Transverse colon (tissue), 4 donors: ENCODE measurements at regions not wholly inside any gene's neighbourhood (a gene's known extent, or its start where the extent isn't known, plus 50 kb on each side); places are given as distances from the start of the nearest gene placed in this dataset.

ENCODE experiments used
- CTCF ChIP-seq, 5 experiments: fragments of 200-600 bp in 3 of 5; fragments of 450-650 bp in 2 of 5; sonication (generic) in 3 of 5; IDR thresholded peaks; 1 replicate in 2 of 5; 2 replicates in 3 of 5; pipeline ENCODE4 v1.5.1; 2016 to 2017; ENCODE audit warnings: antibody characterized with exemption in 5 of 5, inconsistent platforms in 3 of 5, mild to moderate bottlenecking in 2 of 5, moderate library complexity in 1 of 5
- POLR2A ChIP-seq: fragments of 450-650 bp; IDR thresholded peaks from one replicate; pipeline ENCODE4 v1.6.1; 2016; ENCODE audit warnings: antibody characterized with exemption, mild to moderate bottlenecking, moderate library complexity
- POLR2AphosphoS5 ChIP-seq, 3 donors: sonication (generic); formaldehyde crosslinking; IDR thresholded peaks; one replicate each; pipeline ENCODE4 v1.6.1; 2016; ENCODE audit warnings: antibody characterized with exemption in 3 of 3

- TF ChIP-seq POLR2AphosphoS5 (IDR thresholded peaks at IDR 0.05) = no peak
- no peak for TF ChIP-seq POLR2A
- no peak for TF ChIP-seq CTCF (IDR thresholded peaks at IDR 0.05)
Observed at GRCh38 chr1:232218955-232219865, 410.7 kb downstream of the SIPA1L2 start.
